Astrocyte (in vitro differentiated cells and primary cell): ENCODE measurements at regions not wholly inside any gene's neighbourhood (a gene's known extent, or its start where the extent isn't known, plus 50 kb on each side); places are given as distances from the start of the nearest gene placed in this dataset.

ENCODE experiments used
- DNase-seq: peaks from one replicate; pipeline ENCODE4 v3.0.0-alpha.2; 2010; ENCODE audit warnings: low read depth
- FAIRE-seq: peaks from 2 replicates; lab custom pipeline; 2011; peaks lifted over from hg19 to GRCh38; lab: Jason Lieb, UNC
- H2AFZ ChIP-seq: 2 replicates; pipeline ENCODE4 v1.6.0; 2012; ENCODE audit warnings: low read depth, low read length, inconsistent platforms
- H3K27ac ChIP-seq: 2 replicates; pipeline ENCODE4 v1.5.1; 2011; ENCODE audit warnings: low read depth, low read length, inconsistent platforms
- H3K27me3 ChIP-seq: 2 replicates; pipeline ENCODE4 v1.6.0; 2011; ENCODE audit warnings: low read length, inconsistent platforms; ENCODE audit not compliant: insufficient read depth
- H3K36me3 ChIP-seq: 2 replicates; pipeline ENCODE4 v1.5.1; 2011; ENCODE audit warnings: low read length, inconsistent platforms; ENCODE audit not compliant: insufficient read depth
- H3K4me1 ChIP-seq: 2 replicates; pipeline ENCODE4 v1.5.1; 2011; ENCODE audit warnings: low read length, inconsistent platforms; ENCODE audit not compliant: insufficient read depth
- H3K4me2 ChIP-seq: 2 replicates; pipeline ENCODE4 v1.6.0; 2012; ENCODE audit warnings: low read length, inconsistent platforms
- H3K4me3 ChIP-seq: 2 replicates; pipeline ENCODE4 v1.5.1; 2011; ENCODE audit warnings: low read depth, mild to moderate bottlenecking, low read length, inconsistent platforms; ENCODE audit not compliant: insufficient read depth
- H3K79me2 ChIP-seq: 2 replicates; pipeline ENCODE4 v1.6.0; 2012; ENCODE audit warnings: mild to moderate bottlenecking, low read length, inconsistent platforms; ENCODE audit not compliant: insufficient read depth
- H3K9ac ChIP-seq: 2 replicates; pipeline ENCODE4 v1.6.0; 2012; ENCODE audit warnings: mild to moderate bottlenecking, low read length, inconsistent platforms
- H3K9me3 ChIP-seq: 2 replicates; pipeline ENCODE4 v1.5.1; 2012; ENCODE audit warnings: low read depth, mild to moderate bottlenecking, low read length, inconsistent platforms; ENCODE audit not compliant: insufficient read depth
- H4K20me1 ChIP-seq: 2 replicates; pipeline ENCODE4 v1.6.0; 2012; ENCODE audit warnings: low read length, inconsistent platforms; ENCODE audit not compliant: insufficient read depth
- H3K27ac Mint-ChIP-seq: one replicate; pipeline ENCODE4 v1.8.0; 2021; ENCODE audit warnings: mild to moderate bottlenecking, mixed read lengths; ENCODE audit not compliant: unreplicated experiment
- H3K27me3 Mint-ChIP-seq: one replicate; pipeline ENCODE4 v1.8.0; 2021; ENCODE audit warnings: low read depth, mixed read lengths; ENCODE audit not compliant: unreplicated experiment
- H3K36me3 Mint-ChIP-seq: one replicate; pipeline ENCODE4 v1.8.0; 2021; ENCODE audit warnings: low read depth, mixed read lengths; ENCODE audit not compliant: unreplicated experiment
- H3K4me1 Mint-ChIP-seq: one replicate; pipeline ENCODE4 v1.8.0; 2021; ENCODE audit warnings: low read depth, mixed read lengths; ENCODE audit not compliant: unreplicated experiment
- H3K4me3 Mint-ChIP-seq: one replicate; pipeline ENCODE4 v1.8.0; 2021; ENCODE audit warnings: mild to moderate bottlenecking, moderate library complexity, mixed read lengths; ENCODE audit not compliant: unreplicated experiment
- H3K9me3 Mint-ChIP-seq: one replicate; pipeline ENCODE4 v1.8.0; 2021; ENCODE audit warnings: mild to moderate bottlenecking, mixed read lengths; ENCODE audit not compliant: unreplicated experiment
- EZH2 ChIP-seq: IDR thresholded peaks from 2 replicates; pipeline ENCODE4 v1.6.1; 2012; ENCODE audit warnings: mild to moderate bottlenecking, low read length, inconsistent platforms; ENCODE audit not compliant: insufficient read depth
- TF ChIP-seq, protein P1 (sequence below): IDR thresholded peaks from 2 replicates; pipeline ENCODE4 v1.5.1; 2011; ENCODE audit warnings: low read depth, mild to moderate bottlenecking, inconsistent platforms, low read length, moderate library complexity; ENCODE audit not compliant: insufficient read depth

DNA sequence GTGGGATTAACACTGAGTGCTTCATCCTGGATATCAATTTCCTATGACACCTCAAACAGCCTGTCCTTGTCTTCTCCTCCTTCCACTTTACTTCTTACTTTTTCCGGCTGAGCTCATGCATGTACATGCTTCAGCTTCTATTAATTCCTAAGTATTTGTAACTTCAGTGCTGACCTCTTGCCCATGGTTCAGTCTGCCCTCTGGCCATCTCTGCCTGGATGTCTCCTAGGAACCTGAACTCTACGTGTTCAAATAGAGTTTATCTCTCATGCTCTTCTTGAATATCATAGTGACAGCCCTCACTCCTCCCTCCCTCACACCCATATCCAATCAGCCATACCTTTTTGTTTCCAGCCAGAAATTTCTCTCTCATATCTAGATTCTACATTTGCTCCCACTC lies 141.6 kb downstream of the ATP23 start:
- DNase-seq (no peak), FAIRE-seq (no peak)
- H3K36me3 ChIP-seq = no peaks in the 10 kb centered on the region
- H3K79me2 ChIP-seq = no peaks in the 10 kb centered on the region
- Mint-ChIP-seq H3K27ac (no peak overlapping the region), H3K4me1 (no peaks in the 10 kb centered on the region), H3K4me3 (no peak overlapping the region), H3K9me3 (peaks cover 6% of the 10 kb centered on the region), H3K27me3 (no peaks in the 10 kb centered on the region), H3K36me3 (no peaks in the 10 kb centered on the region)
- H3K4me3 ChIP-seq = no peak overlapping the region
- H3K9me3 ChIP-seq = no peaks in the 10 kb centered on the region
- H3K27me3 ChIP-seq = no peaks in the 10 kb centered on the region
- H3K4me1 ChIP-seq = no peaks in the 10 kb centered on the region
- TF ChIP-seq, protein P1, sequence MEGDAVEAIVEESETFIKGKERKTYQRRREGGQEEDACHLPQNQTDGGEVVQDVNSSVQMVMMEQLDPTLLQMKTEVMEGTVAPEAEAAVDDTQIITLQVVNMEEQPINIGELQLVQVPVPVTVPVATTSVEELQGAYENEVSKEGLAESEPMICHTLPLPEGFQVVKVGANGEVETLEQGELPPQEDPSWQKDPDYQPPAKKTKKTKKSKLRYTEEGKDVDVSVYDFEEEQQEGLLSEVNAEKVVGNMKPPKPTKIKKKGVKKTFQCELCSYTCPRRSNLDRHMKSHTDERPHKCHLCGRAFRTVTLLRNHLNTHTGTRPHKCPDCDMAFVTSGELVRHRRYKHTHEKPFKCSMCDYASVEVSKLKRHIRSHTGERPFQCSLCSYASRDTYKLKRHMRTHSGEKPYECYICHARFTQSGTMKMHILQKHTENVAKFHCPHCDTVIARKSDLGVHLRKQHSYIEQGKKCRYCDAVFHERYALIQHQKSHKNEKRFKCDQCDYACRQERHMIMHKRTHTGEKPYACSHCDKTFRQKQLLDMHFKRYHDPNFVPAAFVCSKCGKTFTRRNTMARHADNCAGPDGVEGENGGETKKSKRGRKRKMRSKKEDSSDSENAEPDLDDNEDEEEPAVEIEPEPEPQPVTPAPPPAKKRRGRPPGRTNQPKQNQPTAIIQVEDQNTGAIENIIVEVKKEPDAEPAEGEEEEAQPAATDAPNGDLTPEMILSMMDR = no peak
- no peak for TF ChIP-seq EZH2
- no peak overlapping the region for H3K4me2 ChIP-seq
- H3K9ac ChIP-seq = no peak overlapping the region
- no peak overlapping the region for H2AFZ ChIP-seq
- no peak overlapping the region for H3K27ac ChIP-seq
- no peaks in the 10 kb centered on the region for H4K20me1 ChIP-seq

DNA sequence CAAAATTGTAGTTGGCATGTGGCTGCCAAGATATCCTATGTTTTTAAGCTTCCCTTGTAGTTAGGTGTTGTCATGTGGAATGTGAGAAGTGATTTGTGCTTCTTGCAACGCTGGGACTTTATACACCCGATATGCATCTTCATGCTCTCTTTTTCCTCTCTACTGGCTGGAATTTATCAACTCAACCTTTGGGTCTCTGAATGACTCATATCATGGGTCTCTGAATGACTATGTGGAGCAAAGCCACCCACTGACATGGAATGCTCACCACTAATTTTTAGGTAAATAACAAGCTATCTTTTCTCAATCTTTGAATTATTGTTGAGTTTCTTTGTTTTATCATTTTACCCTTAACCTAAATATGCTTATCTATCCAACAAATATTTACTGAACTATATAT lies 144.6 kb downstream of the ATP23 start:
- Mint-ChIP-seq H3K36me3 (no peaks in the 10 kb centered on the region), H3K9me3 (peaks cover 6% of the 10 kb centered on the region), H3K27me3 (no peaks in the 10 kb centered on the region), H3K4me3 (no peak overlapping the region), H3K27ac (no peak overlapping the region), H3K4me1 (no peaks in the 10 kb centered on the region)
- Histone ChIP-seq H2AFZ (no peak overlapping the region), H3K27ac (no peak overlapping the region), H4K20me1 (no peaks in the 10 kb centered on the region), H3K4me3 (no peak overlapping the region), H3K27me3 (no peaks in the 10 kb centered on the region), H3K36me3 (no peaks in the 10 kb centered on the region), H3K4me2 (no peak overlapping the region), H3K9me3 (no peaks in the 10 kb centered on the region), H3K9ac (no peak overlapping the region), H3K4me1 (no peaks in the 10 kb centered on the region), H3K79me2 (no peaks in the 10 kb centered on the region)
- TF ChIP-seq EZH2 = no peak
- TF ChIP-seq, protein P1 = no peak
- DNase-seq (no peak), FAIRE-seq (no peak)

DNA sequence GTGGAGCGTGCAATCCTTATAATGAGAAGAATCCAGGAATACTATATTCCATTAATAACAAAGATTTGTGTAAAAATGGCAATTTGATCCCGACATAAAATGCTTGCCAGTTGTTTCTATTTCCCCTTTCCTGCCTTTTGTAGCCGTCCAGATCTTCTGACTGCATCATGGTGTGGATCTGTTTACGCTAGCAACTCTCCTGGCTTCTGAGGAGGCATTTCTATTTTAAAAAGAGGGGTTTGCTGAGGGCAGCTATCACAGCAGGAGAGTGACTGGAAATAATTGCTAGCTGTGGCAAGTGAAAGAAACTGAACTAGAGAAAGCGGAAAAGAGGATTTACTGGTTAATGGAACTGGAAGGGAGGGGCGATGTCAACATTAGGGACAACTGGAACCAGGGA lies 145.6 kb downstream of the ATP23 start:
- FAIRE-seq = no peak
- H3K4me2 ChIP-seq = no peak overlapping the region
- Mint-ChIP-seq H3K9me3 (peaks cover 9% of the 10 kb centered on the region), H3K27ac (no peak overlapping the region), H3K4me1 (no peaks in the 10 kb centered on the region), H3K4me3 (no peak overlapping the region), H3K27me3 (peaks cover 5% of the 10 kb centered on the region), H3K36me3 (no peaks in the 10 kb centered on the region)
- no peak overlapping the region for H2AFZ ChIP-seq
- no peak for DNase-seq
- no peaks in the 10 kb centered on the region for H3K36me3 ChIP-seq
- no peaks in the 10 kb centered on the region for H4K20me1 ChIP-seq
- H3K9ac ChIP-seq = no peak overlapping the region
- H3K4me3 ChIP-seq = no peak overlapping the region
- H3K27me3 ChIP-seq = no peaks in the 10 kb centered on the region
- H3K9me3 ChIP-seq = no peaks in the 10 kb centered on the region
- no peaks in the 10 kb centered on the region for H3K4me1 ChIP-seq
- no peak overlapping the region for H3K27ac ChIP-seq
- no peaks in the 10 kb centered on the region for H3K79me2 ChIP-seq
- TF ChIP-seq, protein P1 = no peak
- no peak for TF ChIP-seq EZH2
